Activated CD8-positive, alpha-beta memory T cell treated with anti-CD3 and anti-CD28 coated beads for 24 hours (primary cell): ENCODE measurements at regions not wholly inside any gene's neighbourhood (a gene's known extent, or its start where the extent isn't known, plus 50 kb on each side); places are given as distances from the start of the nearest gene placed in this dataset.
A peak's percentile ranks its signal among the peaks of the same experiment; 100 is the strongest.

Experiments used
- DNase-seq: peaks from one replicate; pipeline ENCODE4 v3.0.0-alpha.2; 2020

GRCh38 chr16:79295162-79295561 lies 305.4 kb downstream of the MAF start:
- DNase-seq = no peak

- no peak for DNase-seq
Observed at GRCh38 chr16:79294568-79294967, 306.0 kb downstream of the MAF start.

GRCh38 chr16:79293836-79294460 lies 306.6 kb downstream of the MAF start:
- no peak for DNase-seq

- no peak for DNase-seq
Observed at GRCh38 chr16:79288066-79288465, 312.5 kb downstream of the MAF start.

GRCh38 chr16:79287424-79287917 lies 313.1 kb downstream of the MAF start:
- DNase-seq = no peak

- DNase-seq = no peak
Observed at GRCh38 chr16:79286646-79287423, 313.7 kb downstream of the MAF start.

GRCh38 chr16:79284766-79285165 lies 315.8 kb downstream of the MAF start:
- no peak for DNase-seq

GRCh38 chr16:79283578-79283977 lies 317.0 kb downstream of the MAF start:
- DNase-seq = no peak

GRCh38 chr16:79282806-79283205 lies 317.7 kb downstream of the MAF start:
- DNase-seq = no peak

- DNase-seq = peak; percentile 73
Observed at GRCh38 chr16:79278506-79278905, 322.0 kb downstream of the MAF start.

GRCh38 chr16:79276501-79276900 lies 324.0 kb downstream of the MAF start:
- no peak for DNase-seq

GRCh38 chr16:79274264-79274663 lies 326.3 kb downstream of the MAF start:
- DNase-seq = no peak

- peak; percentile 85 for DNase-seq
Observed at GRCh38 chr16:79272141-79272577, 328.4 kb downstream of the MAF start.

- no peak for DNase-seq
Observed at GRCh38 chr16:79271583-79271982, 329.0 kb downstream of the MAF start.

GRCh38 chr16:79270011-79270410 lies 330.5 kb downstream of the MAF start:
- DNase-seq = no peak

GRCh38 chr16:79269211-79269863 lies 331.2 kb downstream of the MAF start:
- peak; percentile 75 for DNase-seq

GRCh38 chr16:79267781-79268180 lies 332.8 kb downstream of the MAF start:
- DNase-seq = no peak

GRCh38 chr16:79267146-79267545 lies 333.4 kb downstream of the MAF start:
- DNase-seq = no peak

- no peak for DNase-seq
Observed at GRCh38 chr16:79265701-79266100, 334.8 kb downstream of the MAF start.

GRCh38 chr16:79265196-79265595 lies 335.3 kb downstream of the MAF start:
- DNase-seq = no peak

- no peak for DNase-seq
Observed at GRCh38 chr16:79264237-79265109, 336.1 kb downstream of the MAF start.

GRCh38 chr16:79263425-79263824 lies 337.1 kb downstream of the MAF start:
- DNase-seq = no peak
